ENCODE measurements at regions not wholly inside any gene's neighbourhood (a gene's known extent, or its start where the extent isn't known, plus 50 kb on each side); places are given as distances from the start of the nearest gene placed in this dataset.

DNA sequence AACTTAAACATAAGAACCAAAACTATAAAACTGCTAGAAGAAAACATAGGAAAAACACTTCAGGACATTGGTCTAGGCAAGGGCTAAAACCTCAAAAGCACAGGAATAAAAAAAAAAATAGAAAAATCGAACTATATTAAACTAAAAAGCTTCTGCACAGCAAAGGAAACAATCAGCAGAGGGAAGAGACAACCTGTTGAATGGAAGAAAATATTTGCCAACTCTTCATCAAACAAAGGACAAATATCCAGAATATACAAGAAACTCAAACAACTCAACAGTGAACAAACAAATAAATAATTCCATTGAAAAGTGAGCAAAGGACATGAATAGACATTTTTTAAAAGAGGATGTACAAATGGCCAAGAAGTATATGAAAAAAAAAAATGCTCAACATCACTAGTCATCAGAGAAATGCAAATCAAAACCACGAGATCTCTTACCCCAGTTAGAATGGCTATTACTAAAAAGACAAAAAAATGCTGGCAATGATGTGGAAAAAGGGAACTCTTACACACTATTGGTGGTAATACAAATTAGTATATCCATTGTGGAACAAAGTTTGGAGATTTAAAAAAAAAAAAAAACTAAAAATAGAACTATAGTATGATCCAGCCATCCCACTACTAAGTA, 152.0 kb downstream of the NDUFA12 start:
- Histone ChIP-seq H3K9me3 (ENCODE audit: low read depth, low read length, poor library complexity, severe bottlenecking) (no peaks in the 10 kb centered on the region), H3K36me3 (ENCODE audit: insufficient read depth, low read length, poor library complexity, severe bottlenecking) (no peaks in the 10 kb centered on the region), H3K4me3 (ENCODE audit: low read depth, low read length, poor library complexity, severe bottlenecking) (no peak overlapping the region), H3K27ac (ENCODE audit: low read depth, low read length, poor library complexity, severe bottlenecking) (no peak overlapping the region), H3K4me1 (ENCODE audit: insufficient read depth, low read length, poor library complexity, severe bottlenecking) (no peaks in the 10 kb centered on the region), H3K27me3 (replicated peaks; ENCODE audit: insufficient read depth, low read depth, low read length, poor library complexity) (peaks cover 18% of the 10 kb centered on the region)
- intact Hi-C loops (cut with micrococcal nuclease; ENCODE audit: unreplicated experiment), result no loop called here
- no TSS peak for BruUV-seq (replicated peaks)
- CTCF ChIA-PET, result no interaction called here
- no peak for DNase-seq (ENCODE audit: low spot score)
- no peak for TF ChIP-seq EZH2 (IDR thresholded peaks at IDR 0.05; ENCODE audit: borderline replicate concordance, low read depth, low read length, poor library complexity, severe bottlenecking)
- TF ChIP-seq, protein P1, sequence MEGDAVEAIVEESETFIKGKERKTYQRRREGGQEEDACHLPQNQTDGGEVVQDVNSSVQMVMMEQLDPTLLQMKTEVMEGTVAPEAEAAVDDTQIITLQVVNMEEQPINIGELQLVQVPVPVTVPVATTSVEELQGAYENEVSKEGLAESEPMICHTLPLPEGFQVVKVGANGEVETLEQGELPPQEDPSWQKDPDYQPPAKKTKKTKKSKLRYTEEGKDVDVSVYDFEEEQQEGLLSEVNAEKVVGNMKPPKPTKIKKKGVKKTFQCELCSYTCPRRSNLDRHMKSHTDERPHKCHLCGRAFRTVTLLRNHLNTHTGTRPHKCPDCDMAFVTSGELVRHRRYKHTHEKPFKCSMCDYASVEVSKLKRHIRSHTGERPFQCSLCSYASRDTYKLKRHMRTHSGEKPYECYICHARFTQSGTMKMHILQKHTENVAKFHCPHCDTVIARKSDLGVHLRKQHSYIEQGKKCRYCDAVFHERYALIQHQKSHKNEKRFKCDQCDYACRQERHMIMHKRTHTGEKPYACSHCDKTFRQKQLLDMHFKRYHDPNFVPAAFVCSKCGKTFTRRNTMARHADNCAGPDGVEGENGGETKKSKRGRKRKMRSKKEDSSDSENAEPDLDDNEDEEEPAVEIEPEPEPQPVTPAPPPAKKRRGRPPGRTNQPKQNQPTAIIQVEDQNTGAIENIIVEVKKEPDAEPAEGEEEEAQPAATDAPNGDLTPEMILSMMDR (conservative IDR thresholded peaks at IDR 0.05; ENCODE audit: low read depth, low read length), result no peak
- POLR2A ChIA-PET (ENCODE audit: low non-redundant PET), result no interaction called here

DNA sequence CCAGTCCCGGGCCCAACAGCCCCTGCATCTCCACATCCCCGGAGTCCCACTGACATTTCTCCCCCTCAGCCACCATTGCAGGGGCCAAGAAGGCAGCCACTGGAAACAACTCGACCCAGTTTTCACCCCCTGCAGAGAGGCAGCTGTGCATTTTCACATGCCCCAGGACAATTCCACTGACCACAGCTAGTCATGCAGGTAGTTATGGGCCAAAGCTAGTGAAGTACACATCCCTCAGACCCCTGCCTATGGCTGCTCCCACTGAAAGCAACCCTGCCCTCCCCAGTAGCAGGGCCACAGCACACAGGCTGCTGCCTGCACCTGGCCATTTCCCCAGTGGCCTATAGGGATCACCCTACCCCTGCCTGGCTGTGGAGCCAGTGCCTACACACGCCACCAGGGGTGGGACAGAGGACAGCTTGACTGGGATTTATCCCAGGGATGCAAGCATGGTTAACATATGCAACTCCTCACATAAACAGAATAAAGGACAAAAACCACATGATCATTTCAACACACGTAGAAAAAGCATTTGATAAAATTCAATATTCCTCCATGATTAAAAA, 154.0 kb downstream of the NDUFA12 start:
- peaks cover 18% of the 10 kb centered on the region for H3K27me3 ChIP-seq (replicated peaks; ENCODE audit: insufficient read depth, low read depth, low read length, poor library complexity)
- ChIA-PET CTCF (no interaction called here), POLR2A (ENCODE audit: low non-redundant PET) (no interaction called here)
- no peak overlapping the region for H3K4me3 ChIP-seq (ENCODE audit: low read depth, low read length, poor library complexity, severe bottlenecking)
- no peak for DNase-seq (ENCODE audit: low spot score)
- no peaks in the 10 kb centered on the region for H3K36me3 ChIP-seq (ENCODE audit: insufficient read depth, low read length, poor library complexity, severe bottlenecking)
- H3K27ac ChIP-seq (ENCODE audit: low read depth, low read length, poor library complexity, severe bottlenecking), result no peak overlapping the region
- H3K4me1 ChIP-seq (ENCODE audit: insufficient read depth, low read length, poor library complexity, severe bottlenecking), result no peaks in the 10 kb centered on the region
- no TSS peak for BruUV-seq (replicated peaks)
- TF ChIP-seq, protein P1 (conservative IDR thresholded peaks at IDR 0.05; ENCODE audit: low read depth, low read length), result no peak
- no peak for TF ChIP-seq EZH2 (IDR thresholded peaks at IDR 0.05; ENCODE audit: borderline replicate concordance, low read depth, low read length, poor library complexity, severe bottlenecking)
- H3K9me3 ChIP-seq (ENCODE audit: low read depth, low read length, poor library complexity, severe bottlenecking), result no peaks in the 10 kb centered on the region
- intact Hi-C loops (cut with micrococcal nuclease; ENCODE audit: unreplicated experiment), result no loop called here

DNA sequence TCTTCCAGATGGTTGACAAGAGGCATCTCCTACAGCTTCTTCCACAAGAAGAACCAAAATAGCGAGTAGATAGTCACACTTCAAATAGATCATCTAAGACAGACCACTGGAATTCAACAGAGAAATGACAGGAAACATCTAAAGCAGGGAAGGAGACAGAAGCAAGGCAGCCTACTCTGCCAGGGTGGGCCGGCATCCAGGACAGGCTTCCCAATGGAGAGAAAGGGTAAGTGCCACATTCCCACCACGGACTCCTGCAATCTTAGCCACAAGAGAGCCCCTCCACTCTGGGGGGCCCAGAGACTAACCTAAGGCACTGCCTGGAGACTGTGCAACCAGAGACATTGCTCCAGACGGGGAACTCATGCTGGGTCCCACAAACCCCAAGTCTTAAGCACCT, 154.5 kb downstream of the NDUFA12 start:
- DNase-seq (ENCODE audit: low spot score), result no peak
- Histone ChIP-seq H3K9me3 (ENCODE audit: low read depth, low read length, poor library complexity, severe bottlenecking) (no peaks in the 10 kb centered on the region), H3K4me3 (ENCODE audit: low read depth, low read length, poor library complexity, severe bottlenecking) (no peak overlapping the region), H3K4me1 (ENCODE audit: insufficient read depth, low read length, poor library complexity, severe bottlenecking) (no peaks in the 10 kb centered on the region), H3K27me3 (replicated peaks; ENCODE audit: insufficient read depth, low read depth, low read length, poor library complexity) (peaks cover 16% of the 10 kb centered on the region), H3K27ac (ENCODE audit: low read depth, low read length, poor library complexity, severe bottlenecking) (no peak overlapping the region), H3K36me3 (ENCODE audit: insufficient read depth, low read length, poor library complexity, severe bottlenecking) (no peaks in the 10 kb centered on the region)
- CTCF ChIA-PET, result no interaction called here
- intact Hi-C loops (cut with micrococcal nuclease; ENCODE audit: unreplicated experiment), result no loop called here
- no TSS peak for BruUV-seq (replicated peaks)
- POLR2A ChIA-PET (ENCODE audit: low non-redundant PET), result no interaction called here
- no peak for TF ChIP-seq EZH2 (IDR thresholded peaks at IDR 0.05; ENCODE audit: borderline replicate concordance, low read depth, low read length, poor library complexity, severe bottlenecking)
- TF ChIP-seq, protein P1 (conservative IDR thresholded peaks at IDR 0.05; ENCODE audit: low read depth, low read length), result no peak

All from A673 (cell line).